K562 (cell line): ENCODE measurements at regions not wholly inside any gene's neighbourhood (a gene's known extent, or its start where the extent isn't known, plus 50 kb on each side); places are given as distances from the start of the nearest gene placed in this dataset.

Experiments
- CCNT2 ChIP-seq: IDR thresholded peaks from 2 replicates; pipeline ENCODE4 v1.6.1; 2011; ENCODE audit warnings: borderline replicate concordance, low read depth, mild to moderate bottlenecking, moderate library complexity, mixed read lengths, low read length; ENCODE audit not compliant: insufficient read length; ENCODE audit errors: extremely low read depth
- CHD2 ChIP-seq: IDR thresholded peaks from 2 replicates; pipeline ENCODE4 v1.6.1; 2011; ENCODE audit warnings: low read depth, low read length
- FOS ChIP-seq: IDR thresholded peaks from 3 replicates; pipeline ENCODE4 v1.6.1; 2011; ENCODE audit not compliant: insufficient read length; ENCODE audit errors: extremely low read depth
- KDM4B ChIP-seq, 2 experiments: fragments of 450-650 bp in 1 of 2; sonication (generic) in 1 of 2; IDR thresholded peaks; 2 replicates each; pipeline ENCODE4 v1.6.1; 2016 to 2017; ENCODE audit warnings: borderline replicate concordance in 2 of 2, antibody characterized with exemption in 1 of 2, low read depth in 1 of 2, mild to moderate bottlenecking in 1 of 2
- L3MBTL2 ChIP-seq: fragments of 450-650 bp; IDR thresholded peaks from 2 replicates; pipeline ENCODE4 v1.6.1; 2016; ENCODE audit warnings: mild to moderate bottlenecking, moderate library complexity
- MIER1 ChIP-seq: fragments of 450-650 bp; IDR thresholded peaks from 2 replicates; pipeline ENCODE4 v1.6.1; 2016; ENCODE audit warnings: antibody characterized with exemption, mild to moderate bottlenecking, low read depth
- PHB2 ChIP-seq: fragments of 450-650 bp; IDR thresholded peaks from 2 replicates; pipeline ENCODE4 v1.6.1; 2017; ENCODE audit warnings: low read depth
- RBFOX2 ChIP-seq: fragments of 200-400 bp; formaldehyde crosslinking; IDR thresholded peaks from 2 replicates; pipeline ENCODE4 v1.6.1; 2017; ENCODE audit warnings: low read depth, mild to moderate bottlenecking, low read length, moderate library complexity
- RHOXF2B ChIP-seq: fragments of 250-450 bp; sonication (Bioruptor Pico); conservative IDR thresholded peaks from 2 replicates; pipeline ENCODE4 v1.5.1; 2021
- RREB1 ChIP-seq: fragments of 250-450 bp; sonication (Bioruptor Pico); IDR thresholded peaks from 2 replicates; pipeline ENCODE4 v1.4.0; 2020
- TAF1 ChIP-seq: IDR thresholded peaks from 2 replicates; pipeline ENCODE4 v1.6.1; 2011; ENCODE audit warnings: mild to moderate bottlenecking, low read length, moderate library complexity; ENCODE audit not compliant: insufficient read depth, control insufficient read depth, severe bottlenecking; ENCODE audit errors: extremely low read depth
- ZFP36 ChIP-seq: fragments of 150-350 bp; IDR thresholded peaks from 2 replicates; pipeline ENCODE4 v1.6.1; 2018; ENCODE audit warnings: low read length, low read depth; ENCODE audit not compliant: partially characterized antibody
- ZNF175 ChIP-seq: fragments of 200-800 bp; sonication (Bioruptor generic); IDR thresholded peaks from 2 replicates; pipeline ENCODE4 v1.6.1; 2016; ENCODE audit warnings: low read depth, mild to moderate bottlenecking, missing genetic modification characterization, missing compliant biosample characterization
- ZNF639 ChIP-seq, 2 experiments: fragments of 200-800 bp in 1 of 2; sonication (Bioruptor generic) in 1 of 2; sonication (generic) in 1 of 2; formaldehyde crosslinking in 1 of 2; IDR thresholded peaks in 1 of 2; conservative IDR thresholded peaks in 1 of 2; 2 replicates each; pipeline versions ENCODE4 v1.5.0 to v1.6.1; 2016 to 2020; ENCODE audit warnings: missing compliant biosample characterization in 1 of 2, missing genetic modification characterization in 1 of 2, missing genetic modification reagents in 1 of 2
- TF ChIP-seq, protein P1 (sequence below): fragments of 150-350 bp; IDR thresholded peaks from 2 replicates; pipeline ENCODE4 v1.6.1; 2014; ENCODE audit warnings: low read depth, mild to moderate bottlenecking, low read length, borderline replicate concordance

- no peak for TF ChIP-seq RREB1 (CRISPR knock-in tag)
- no peak for TF ChIP-seq CCNT2
- TF ChIP-seq ZFP36: peak; percentile 6
- TF ChIP-seq PHB2: no peak
- peak; percentile 98 for TF ChIP-seq ZNF175
- TF ChIP-seq CHD2: peak; percentile 59; the same call in 1 of the 2 replicates
- TF ChIP-seq TAF1: peak; percentile 72
- TF ChIP-seq RBFOX2: peak; percentile 24; the same call in 1 of the 2 replicates
- peak in 1 of 2 experiments; percentile 85; a peak in 2 of 4 replicates for TF ChIP-seq ZNF639 (CRISPR knock-in tag; conservative IDR thresholded peaks at IDR 0.05 in 1 of 2, IDR thresholded peaks at IDR 0.05 in 1 of 2)
- TF ChIP-seq FOS: peak; percentile 77
- TF ChIP-seq, protein P1, sequence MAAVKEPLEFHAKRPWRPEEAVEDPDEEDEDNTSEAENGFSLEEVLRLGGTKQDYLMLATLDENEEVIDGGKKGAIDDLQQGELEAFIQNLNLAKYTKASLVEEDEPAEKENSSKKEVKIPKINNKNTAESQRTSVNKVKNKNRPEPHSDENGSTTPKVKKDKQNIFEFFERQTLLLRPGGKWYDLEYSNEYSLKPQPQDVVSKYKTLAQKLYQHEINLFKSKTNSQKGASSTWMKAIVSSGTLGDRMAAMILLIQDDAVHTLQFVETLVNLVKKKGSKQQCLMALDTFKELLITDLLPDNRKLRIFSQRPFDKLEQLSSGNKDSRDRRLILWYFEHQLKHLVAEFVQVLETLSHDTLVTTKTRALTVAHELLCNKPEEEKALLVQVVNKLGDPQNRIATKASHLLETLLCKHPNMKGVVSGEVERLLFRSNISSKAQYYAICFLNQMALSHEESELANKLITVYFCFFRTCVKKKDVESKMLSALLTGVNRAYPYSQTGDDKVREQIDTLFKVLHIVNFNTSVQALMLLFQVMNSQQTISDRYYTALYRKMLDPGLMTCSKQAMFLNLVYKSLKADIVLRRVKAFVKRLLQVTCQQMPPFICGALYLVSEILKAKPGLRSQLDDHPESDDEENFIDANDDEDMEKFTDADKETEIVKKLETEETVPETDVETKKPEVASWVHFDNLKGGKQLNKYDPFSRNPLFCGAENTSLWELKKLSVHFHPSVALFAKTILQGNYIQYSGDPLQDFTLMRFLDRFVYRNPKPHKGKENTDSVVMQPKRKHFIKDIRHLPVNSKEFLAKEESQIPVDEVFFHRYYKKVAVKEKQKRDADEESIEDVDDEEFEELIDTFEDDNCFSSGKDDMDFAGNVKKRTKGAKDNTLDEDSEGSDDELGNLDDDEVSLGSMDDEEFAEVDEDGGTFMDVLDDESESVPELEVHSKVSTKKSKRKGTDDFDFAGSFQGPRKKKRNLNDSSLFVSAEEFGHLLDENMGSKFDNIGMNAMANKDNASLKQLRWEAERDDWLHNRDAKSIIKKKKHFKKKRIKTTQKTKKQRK: no peak
- peak; percentile 86 for TF ChIP-seq L3MBTL2
- no peak for TF ChIP-seq MIER1
- TF ChIP-seq KDM4B (IDR thresholded peaks at IDR 0.05; ENCODE audit: borderline replicate concordance in 2 of 2, low read depth in 1 of 2): no peak
- TF ChIP-seq RHOXF2B (CRISPR knock-in tag): no peak
Observed at GRCh38 chr3:177345049-177345972, 148.0 kb upstream of the TBL1XR1 start (continued).
